GM18502 (cell line): ENCODE measurements at regions not wholly inside any gene's neighbourhood (a gene's known extent, or its start where the extent isn't known, plus 50 kb on each side); places are given as distances from the start of the nearest gene placed in this dataset.
"Not testable (repeated sequence)": the region's sequence is repeated elsewhere in the genome, so short reads cannot be mapped to it uniquely, and the experiment has no call there.

Source experiments
- ATAC-seq: cut with Tn5 transposase; IDR thresholded peaks from one replicate; pipeline ENCODE4 v1.9.1; 2021; ENCODE audit warnings: mild to moderate bottlenecking; ENCODE audit not compliant: unreplicated experiment, poor library complexity

DNA sequence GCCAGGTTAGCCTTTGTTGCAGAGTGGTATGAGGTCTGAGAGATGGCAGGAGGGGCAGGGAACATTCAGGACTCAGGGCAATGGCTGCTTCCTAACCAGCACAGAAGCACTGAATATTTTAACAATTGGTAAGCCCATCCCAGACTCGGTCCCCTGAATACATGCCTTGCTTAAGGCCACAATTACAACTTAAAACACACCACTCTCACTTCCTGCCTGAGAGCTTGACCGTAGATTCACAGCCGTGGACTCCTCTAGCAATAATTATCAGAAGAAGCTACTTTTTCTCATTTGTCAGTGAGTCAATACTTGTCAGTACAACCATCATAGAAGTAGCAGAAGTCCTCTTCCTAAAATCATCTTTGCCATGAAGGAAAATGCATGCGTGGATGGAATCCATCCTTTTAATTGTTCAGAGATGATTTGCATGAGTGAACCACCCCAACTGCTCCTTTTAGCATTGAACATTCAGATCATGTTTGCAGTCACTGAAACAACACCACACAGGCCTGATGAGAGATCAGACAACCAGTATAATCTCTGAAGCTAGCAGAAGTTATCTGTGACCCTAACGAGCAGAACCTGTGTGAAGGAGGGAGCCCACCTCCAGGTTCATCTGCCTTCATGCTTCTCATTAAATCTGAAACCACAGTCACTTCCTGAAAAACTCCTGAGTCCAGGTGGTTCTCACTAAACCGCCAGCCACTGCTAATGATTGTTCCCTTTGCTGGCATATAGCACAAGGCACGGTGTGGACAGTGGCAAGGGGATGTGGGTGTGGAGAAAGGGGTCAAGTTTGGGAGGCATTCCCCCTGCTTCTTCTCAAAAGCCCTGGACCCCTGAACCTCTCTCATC, 333.9 kb upstream of the CNR1 start:
- no peak for ATAC-seq

DNA sequence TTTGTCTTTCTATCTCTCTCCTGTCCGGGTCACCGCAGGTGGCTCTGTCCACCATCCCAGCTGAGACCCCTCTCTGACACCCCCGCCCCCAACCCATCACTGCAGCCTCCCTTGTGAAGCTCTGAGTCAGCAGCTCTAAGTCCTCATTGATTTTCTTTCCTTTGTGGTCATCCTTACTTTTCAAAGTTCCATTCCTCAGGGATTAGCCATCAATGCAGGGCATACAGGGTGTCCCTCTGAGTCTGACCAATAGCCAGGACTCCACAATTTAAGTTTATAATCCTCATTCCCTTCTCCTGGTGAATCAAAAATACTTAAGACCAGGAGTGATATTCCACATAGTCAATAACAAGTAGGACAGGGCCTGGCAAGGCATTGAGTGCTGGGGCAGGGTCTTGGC, 333.3 kb upstream of the CNR1 start:
- no peak for ATAC-seq

DNA sequence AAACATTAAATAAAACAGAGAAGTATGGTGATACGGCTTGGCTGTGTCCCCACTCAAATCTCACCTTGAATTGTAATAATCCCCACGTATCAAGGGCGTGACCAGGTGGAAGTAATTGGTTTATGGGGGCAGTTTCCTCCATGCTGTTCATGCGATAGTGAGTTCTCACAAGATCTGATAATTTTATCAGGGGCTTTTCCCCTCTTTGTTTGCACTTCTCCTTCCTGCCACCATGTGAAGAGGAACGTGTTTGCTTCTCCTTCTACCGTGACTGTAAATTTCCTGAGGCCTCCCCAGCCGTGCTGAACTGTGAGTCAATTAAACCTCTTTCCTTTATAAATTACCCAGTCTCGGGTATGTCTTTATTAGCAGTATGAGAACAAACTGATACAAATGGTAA, 331.3 kb upstream of the CNR1 start:
- ATAC-seq: not testable (repeated sequence)

DNA sequence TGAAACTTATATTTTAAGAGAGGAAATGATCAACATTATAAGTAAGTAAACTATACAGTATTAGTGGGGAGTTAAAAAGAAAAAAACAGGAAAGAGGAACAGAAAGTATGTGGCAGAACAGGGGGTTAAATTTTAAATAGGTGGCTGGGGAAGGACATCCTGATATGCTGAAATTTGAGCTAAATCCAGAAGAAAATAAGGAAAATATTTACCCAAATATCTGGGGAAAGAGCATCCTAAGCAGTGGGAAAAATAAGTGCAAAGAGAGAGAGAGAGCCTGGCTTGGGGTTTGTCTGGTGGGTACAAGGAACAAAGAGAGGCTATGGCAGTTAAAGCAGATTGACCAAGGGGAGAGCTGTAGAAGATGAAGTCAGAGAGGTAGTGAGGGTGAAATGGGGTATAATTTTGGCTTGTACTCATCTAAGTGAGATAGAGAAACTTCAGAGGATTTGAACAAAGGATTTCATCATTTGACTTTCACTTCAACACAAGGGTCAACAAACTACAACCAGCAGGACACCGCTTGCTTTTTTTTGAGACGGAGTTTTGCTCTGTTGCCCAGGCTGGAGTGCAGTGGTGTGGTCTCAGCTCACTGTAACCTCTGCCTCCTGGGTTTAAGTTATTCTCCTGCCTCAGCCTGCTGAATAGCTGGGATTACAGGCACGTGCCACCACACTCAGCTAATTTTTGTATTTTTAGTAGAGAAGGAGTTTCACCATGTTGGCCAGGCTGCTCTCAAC, 328.4 kb upstream of the CNR1 start:
- peak; percentile 74 for ATAC-seq

DNA sequence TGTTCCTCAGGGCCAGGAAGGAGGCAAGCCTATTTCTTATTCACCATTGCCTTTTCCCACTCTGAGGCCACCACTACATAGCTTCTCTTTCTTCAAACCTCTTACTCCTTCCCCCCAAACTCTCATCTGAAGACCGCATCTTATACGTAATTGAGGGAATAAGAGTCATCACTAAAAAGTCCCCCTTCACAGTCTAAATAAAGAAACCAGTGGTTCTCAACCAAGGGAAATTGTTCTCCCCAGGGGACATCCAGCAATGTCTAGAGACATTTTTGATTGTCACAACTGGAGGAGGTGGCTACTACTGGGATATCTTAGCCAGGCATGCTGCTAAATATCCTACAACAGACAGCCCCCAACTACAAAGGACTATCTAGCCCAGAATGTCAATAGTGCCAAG, 327.6 kb upstream of the CNR1 start:
- peak; percentile 49 for ATAC-seq

DNA sequence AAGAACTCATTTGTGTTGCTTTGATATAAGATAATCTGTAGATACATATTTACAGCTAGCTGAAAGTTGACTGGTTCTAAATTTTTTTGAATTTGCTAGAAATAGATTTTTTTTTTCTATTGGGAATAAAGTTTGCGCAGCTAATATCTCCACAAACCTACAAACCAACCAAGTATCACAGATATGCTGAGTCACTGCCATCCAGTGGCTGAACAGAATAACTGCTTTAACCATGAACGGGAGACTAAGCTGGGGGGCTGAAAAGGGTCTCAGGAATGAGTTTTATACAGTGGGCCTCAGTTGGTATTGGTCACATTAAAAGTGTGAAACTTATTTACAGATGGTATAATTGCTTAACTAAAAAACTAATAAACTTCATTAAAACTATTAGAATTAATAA, 326.7 kb upstream of the CNR1 start:
- ATAC-seq: no peak

DNA sequence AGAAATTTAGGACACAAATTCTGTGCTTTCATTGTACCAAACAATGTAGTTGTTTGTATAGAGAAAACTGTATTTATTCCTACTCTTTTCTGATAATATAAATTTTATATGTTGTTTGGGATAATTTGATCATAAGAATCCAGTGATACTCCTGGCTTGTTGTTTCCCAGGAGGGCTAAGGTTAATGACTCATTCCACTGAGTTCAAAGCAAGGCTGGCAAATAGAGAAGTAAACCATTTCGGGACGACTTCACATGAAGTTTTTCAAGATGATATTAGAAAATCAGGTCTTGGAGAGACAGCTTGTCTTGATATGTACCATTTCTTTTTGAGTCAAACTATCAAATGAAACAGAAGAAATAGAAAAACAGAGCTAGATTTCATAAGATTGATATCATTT, 326.1 kb upstream of the CNR1 start:
- ATAC-seq: no peak

DNA sequence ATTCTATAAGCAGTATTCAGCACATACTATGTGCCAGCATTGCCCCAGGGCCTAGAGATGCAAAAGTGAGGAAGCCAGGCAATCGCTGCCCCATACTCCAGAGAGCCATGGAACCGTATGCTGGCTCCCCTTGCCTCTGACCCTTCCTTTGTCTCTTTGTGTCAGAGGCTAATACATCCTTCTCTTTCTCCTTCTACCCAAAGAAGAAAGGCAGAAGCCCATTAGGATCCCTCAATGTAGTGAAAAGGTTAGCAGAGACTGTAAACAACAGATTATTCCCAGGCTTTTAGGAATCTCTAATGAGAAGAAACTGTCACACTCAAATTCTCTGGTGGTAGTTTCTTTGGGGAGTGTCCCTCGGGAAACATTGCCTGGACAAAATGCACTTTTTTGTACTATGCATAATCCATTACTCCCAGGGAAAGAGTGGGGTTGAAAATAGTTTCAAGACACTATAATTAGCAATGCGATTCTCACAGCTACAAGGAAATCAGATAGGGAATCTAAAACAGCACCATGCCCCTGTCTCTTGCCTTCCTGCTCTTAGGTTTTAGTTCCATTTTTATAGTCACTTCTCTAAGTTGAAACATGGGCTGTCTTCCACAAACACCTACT, 325.2 kb upstream of the CNR1 start:
- ATAC-seq: no peak

DNA sequence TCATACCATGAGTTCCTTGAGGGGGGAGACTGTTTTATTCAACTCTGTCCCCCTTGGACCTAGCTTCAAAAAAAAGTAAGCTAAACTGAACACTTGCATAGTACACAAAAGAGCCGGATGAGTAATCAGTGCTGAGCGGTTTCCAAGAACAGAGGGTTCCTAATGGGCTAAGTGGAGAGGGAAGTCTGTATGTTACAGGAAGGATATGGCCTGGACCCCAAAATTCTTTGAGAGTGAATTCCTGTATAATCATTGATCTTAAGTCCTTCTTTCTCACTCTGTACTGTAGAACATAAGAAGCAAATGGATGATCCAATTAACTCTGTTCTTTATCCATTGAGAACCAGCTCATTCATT, 324.7 kb upstream of the CNR1 start:
- no peak for ATAC-seq

DNA sequence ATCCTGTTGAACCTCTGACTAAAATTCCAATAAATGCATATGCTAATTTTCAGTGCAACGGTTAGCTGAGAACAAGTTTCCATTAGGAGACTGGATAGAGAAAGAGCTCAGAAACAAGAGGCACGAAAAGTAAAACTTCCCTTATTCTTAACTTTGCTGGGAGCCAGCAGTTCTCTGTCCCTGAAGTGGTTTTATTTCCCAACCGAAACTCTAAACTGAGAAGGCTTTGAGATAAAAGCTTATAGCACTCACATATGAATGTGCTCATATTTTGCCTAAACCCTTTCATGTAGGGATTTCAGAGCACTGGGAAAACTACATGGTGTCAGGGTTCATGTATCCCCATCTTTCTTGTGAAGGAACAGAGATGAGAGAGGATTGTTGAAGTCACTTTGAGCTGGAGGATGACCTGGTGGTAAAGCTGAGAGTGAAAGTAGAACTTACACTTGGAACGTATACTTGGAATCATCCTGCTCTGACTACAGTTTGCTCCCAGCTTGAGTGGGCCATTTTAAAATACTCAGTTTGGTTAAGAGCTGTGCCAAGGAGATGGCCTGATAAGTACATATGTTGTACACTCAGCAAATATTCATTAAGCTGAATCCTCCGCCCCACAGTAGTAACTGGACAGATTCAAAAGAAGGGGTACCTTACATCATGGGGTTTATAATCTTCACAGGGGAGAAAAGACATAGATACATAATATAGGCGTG, 324.2 kb upstream of the CNR1 start:
- ATAC-seq: no peak

DNA sequence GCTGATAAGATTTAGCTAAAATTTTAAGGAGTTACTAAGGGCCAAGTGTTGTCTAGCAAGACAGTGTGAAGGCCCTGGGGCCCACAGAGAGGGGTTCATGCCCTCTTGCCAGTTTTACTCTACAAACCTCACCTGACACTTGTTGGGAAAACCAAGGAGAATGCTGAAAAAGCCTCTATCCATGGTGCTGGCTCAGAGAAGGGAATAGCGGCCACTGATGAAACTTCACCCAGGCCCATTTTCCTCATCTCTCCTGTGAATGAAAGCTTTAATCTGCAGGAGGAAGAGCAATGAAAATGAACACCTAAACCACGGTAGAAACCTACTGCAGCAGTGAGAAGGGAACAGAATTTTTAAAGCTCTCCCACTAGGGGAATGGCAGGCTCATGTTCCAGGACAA, 317.3 kb upstream of the CNR1 start:
- no peak for ATAC-seq

DNA sequence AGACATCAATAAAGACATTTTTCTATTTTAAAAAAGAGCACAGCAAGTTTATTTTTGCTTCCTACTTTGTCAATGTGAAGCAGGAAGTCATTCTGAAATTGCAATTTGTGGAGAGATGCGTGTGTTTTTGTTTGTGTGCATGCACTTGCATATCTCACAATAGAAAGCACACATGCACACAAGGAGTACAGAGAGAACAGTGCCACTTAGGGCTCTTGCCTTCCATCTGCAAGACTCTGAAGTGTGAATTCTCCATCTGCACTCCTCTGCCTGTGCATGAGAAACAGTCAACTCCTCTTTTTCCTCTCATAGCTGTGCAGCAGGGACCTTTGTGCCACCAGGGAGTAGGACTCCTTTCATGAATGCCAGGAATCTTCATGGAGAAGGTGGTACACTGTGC, 316.3 kb upstream of the CNR1 start:
- ATAC-seq: no peak

DNA sequence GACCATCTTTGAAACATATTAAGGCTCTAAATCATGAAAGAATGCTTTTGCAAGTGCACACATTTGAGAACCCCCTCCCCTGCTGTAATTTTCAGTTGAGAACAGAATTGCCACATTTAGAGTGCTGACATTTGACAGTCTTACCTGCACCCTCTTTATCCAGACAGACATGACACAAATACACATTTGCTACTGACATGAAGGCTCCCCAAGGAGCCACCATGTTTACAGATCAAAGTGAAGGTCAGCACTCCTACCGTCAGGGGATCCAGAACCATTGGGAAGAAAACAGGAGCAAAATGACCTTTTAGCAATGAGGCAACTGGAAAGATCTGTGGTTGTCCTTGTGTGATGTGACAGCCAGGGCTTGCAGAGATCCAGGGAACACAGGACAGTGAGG, 315.4 kb upstream of the CNR1 start:
- no peak for ATAC-seq

DNA sequence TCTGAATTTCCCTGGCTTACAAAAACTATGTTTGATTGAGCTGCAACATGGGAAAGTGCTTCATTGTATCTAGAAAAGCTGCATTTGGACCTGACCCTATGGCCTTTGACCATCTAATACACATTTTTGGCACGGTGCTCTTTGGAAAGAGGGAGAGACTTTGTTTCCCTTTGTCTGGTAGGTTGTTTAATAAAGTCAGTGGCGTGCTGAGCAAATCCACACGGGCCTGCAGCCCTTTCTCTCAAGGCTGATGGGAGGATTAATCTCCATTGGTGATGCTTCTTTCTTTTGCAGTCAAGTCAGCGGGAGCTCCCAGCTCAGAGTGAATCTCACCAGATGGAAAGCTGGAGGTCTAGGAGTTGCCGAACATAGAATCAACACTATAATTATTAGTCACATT, 314.7 kb upstream of the CNR1 start:
- ATAC-seq: no peak

DNA sequence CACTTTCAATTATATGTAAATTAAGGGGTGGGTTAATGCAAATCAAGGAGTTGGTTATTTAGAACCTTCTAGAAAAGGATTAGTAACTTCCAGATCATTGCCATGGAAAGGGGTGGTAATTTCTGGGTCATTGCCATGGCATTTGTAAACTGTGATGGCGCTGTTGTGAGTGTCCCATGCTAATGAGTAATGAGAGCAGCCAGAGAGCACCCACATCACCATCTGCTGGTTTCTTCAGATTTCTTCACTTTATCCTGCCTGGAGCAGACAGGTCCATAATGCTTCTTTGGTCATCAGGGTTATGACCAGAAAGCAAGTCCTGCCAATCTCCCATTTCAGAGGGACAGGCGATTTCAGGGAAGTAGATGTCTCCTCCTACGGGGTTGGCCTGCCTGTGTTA, 311.3 kb upstream of the CNR1 start:
- ATAC-seq: no peak

DNA sequence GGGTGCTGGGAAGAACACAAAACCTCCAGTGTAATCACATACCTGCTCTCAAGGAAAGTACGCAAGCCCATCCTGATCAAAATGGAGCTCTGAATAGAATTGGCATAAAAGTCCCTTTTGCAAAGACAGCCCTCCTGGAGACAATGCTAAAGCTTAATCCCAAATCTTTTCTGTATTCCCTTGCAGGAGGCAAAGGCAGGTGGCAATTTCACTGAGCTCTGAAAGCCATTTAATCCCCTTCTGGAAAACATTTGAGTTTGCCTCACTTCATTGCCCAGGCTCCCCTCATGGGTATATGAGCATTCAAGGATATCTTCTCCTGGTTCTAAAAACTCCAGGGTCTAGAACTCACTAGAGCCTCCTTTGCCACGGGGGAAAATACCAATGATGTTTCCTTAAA, 310.2 kb upstream of the CNR1 start:
- no peak for ATAC-seq

DNA sequence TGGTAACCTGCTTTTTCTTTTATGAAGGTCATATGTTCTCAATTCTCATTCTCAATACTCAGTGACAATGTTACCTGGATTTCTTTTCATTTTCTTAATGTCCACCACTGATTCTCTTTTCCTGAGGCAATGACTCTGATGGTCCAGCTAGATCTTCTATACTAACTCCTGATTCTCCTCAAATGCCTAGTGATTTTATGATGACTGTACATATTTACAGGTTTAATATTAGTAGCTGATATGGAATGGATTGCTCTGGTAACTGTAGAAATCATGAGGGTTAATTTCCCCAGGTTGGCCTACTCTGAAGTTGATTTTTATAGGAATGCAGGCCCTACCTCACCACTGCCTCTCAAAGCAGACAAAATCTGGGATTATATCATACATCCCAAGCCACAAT, 308.6 kb upstream of the CNR1 start:
- no peak for ATAC-seq

DNA sequence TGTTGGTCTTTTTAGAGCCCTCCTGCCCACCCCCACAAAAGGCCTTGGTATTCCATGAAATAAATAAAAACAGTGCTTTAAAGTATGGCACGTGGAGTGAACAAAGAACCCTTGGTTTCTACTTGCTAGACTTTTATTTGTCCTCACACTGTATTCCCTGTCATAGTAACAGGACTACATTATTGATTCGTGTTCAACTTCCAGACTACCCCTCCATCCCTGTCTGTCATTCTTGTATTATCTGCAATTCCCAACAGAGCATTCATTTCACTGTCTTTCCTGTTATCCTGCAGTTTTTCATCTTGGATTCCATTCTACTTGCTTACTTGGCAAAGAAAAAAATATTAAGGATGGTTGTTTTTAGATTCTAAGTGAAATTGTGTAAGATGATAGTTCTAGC, 307.4 kb upstream of the CNR1 start:
- ATAC-seq: no peak

DNA sequence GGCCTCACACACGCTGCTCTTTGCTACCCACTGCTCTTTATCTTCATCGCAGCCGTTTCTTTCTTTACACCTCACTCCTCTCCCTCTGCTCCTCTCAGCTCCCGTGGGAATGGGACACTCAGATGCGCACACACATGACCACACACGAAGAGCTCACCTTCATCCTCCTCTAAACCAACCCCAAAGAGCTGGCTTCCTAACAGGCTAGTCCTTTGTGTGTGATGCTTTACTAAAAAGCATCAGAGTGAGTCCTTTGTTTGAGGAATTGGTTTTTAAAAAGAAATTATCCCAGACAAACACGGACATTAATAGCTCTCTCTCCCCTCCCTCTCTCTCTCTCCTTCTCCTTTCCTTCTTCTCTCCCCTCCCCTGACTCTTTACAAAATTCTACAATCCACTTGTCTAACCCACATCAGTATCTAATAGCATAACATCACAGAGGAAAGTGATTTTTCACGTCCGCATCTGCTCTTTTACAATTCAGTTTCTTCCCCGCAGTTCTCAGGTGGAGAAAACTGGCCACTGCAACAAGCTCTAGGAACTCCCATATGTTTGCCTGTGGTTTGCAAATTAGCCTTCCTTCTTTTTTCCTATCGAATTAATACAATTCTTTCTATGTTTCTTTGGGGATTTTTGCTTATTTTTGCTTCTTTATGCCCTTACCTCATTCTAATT, 306.8 kb upstream of the CNR1 start:
- no peak for ATAC-seq

DNA sequence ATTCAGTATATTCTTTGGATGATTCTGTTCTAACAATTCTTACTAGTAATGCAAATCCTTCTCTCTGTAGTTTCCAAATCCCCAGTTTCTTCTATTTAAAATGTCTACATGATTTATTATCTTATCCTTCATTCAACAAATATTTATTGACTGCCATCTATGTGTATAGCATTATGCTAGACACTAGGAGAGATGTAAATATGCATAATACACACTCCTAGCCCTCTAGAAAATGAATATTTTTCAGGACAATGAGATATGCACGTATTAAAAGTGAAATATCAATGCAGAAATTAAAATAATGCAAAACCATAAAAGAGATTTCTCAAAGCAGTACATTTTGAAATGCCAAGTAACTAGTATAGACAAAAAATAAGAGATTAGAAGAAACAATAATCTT, 293.5 kb upstream of the CNR1 start:
- ATAC-seq: no peak
